ENCODE measurements at regions not wholly inside any gene's neighbourhood (a gene's known extent, or its start where the extent isn't known, plus 50 kb on each side); places are given as distances from the start of the nearest gene placed in this dataset.
"Not testable (repeated sequence)": the region's sequence is repeated elsewhere in the genome, so short reads cannot be mapped to it uniquely, and the experiment has no call there.

DNA sequence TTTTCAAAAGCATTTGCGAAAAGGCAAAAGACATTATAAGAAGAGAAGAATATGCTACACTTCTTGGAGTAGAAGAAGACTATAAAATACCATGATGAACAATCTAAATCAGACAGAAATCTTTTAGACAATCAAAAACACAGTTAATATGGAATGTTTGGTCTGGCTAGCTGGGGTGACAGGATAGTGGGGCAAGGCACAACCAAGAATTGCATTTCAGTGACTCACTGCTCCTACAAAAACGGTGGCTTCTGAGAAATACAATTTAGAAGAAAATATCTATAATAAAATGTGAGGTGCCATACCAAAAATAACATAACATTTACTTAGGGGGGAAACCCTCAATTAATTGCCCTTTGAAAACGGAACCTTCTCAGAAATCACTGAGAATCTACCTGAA is 363.4 kb downstream of the NPR3 start:
- DNase-seq: no peak

DNA sequence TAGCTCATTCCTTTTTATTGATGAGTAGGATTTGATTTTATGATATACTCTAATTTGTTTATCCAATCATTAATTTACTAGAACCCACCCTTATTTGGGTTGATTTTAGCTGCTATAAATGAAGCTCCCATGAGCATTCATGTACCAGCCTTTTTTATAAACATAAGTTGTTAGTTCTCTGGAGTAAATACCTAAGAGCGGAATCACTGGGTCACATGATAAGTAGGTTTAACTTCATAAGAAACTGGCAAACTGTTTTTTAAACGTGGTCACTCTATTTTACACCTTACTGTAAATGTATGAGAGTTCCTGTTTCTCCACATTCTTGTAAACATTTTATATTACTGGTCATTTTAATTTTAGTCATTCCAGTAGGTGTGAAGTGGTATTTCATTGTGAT is 364.6 kb downstream of the NPR3 start:
- DNase-seq: no peak

DNA sequence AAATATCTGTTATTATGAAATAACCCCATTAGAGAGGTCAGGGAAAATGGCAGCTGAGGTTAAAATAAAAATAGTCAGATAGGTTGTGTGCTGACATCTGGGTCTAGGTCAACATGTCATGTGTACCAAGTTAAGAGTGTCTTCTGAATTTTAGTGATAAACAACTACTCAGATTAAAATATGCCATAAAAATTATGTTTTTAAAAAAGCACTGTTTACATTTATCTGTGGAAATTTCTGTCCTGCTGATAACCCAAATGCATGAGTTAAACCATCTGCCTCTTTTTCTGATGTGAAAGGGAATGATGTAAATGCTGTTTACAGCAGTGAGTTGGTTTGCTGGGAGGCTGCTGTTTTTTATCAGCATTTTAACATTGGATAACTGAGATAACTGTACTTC is 361.2 kb upstream of the TARS1 start:
- DNase-seq: no peak

DNA sequence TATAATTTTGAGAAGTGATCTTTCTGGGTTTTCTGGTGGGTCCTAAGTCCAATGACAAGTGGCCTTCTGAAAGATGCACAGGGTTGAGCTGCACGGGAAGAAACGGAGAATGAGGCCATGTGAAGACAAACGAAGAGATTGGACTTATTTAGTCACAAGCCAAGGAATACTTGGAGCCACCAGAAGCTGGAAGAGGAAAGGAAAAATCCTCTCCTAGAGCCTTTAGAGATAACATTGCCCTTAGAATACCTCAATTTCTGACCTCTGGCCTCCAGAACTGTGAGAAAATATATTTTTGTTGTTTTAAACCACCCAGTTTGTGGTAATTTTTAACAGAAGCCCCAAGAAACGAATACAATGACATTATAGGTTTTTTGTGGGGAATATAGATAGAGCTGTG is 360.5 kb upstream of the TARS1 start:
- DNase-seq: no peak

DNA sequence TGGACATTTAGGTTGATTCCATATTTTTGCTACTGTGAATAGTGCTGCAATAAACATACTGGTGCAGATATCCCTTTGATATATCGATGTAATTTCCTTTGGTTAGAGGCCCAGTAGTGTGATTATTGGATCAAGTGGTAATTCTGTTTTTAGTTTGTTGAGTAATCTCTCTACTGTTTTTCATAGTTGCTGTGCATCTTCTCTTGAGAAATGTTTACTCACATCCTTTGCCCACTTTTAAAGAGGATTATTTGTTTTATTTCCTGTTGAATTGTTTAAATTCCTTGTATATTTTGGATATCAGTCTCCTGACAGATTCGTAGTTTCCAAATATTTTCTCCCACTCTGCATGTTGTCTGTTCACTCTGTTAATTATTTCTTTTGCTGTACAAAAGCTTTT is 352.6 kb upstream of the TARS1 start:
- no peak for DNase-seq

DNA sequence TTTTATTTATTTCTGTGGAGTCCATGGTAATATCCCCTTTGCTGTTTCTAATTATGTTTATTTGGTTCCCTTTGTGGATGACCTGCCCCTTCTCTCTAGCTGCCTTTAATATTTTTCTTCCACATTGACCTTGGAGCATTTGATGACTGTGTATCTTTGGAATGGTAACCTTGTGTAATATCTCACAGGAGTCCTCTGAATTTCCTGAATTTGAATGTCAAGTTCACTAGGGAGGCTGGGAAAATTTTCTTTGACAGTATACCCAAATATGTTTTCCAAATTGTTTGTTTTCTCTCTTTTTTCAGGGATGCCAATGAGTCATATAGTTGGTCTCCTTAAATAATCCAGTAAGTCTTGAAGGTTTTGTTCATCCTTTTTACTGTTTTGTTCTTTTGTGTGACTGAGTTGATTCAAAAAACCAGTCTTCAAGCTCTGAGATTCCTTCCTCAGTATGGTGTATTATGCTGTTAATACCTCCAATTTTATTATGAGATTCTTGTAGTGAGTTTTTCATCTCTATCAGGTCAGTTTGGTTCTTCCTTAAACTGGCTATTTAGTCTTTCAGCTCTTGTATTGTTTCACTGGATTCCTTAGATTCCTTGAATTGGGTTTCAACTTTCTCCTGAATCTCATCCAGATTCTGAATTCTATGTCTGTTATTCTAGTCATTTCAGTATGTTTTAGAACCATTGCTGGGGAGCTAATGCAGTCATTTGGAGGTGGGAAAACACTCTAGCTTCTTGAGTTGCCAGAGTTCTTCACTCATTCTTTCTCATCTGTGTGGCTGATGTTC is 349.0 kb upstream of the TARS1 start:
- no peak for DNase-seq

DNA sequence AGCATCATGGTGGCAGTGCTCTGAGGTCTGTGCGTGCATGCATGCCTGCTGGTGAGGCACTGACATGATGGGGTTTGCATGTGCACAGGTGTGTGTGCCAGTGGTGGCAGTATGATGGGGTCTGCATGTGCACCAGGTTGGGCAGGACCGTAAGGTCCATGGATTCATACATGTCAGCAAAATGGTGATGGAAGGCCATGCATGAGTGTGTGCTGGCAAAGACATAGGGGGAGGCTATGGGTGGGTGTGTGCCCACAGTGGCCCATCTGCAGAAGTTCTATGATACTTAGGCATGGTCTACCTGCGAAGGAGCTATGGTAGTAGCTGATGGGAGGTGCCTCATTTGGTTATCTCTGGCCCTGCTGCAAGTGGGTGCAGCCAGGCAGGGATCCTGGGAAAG is 348.0 kb upstream of the TARS1 start:
- DNase-seq: no peak

DNA sequence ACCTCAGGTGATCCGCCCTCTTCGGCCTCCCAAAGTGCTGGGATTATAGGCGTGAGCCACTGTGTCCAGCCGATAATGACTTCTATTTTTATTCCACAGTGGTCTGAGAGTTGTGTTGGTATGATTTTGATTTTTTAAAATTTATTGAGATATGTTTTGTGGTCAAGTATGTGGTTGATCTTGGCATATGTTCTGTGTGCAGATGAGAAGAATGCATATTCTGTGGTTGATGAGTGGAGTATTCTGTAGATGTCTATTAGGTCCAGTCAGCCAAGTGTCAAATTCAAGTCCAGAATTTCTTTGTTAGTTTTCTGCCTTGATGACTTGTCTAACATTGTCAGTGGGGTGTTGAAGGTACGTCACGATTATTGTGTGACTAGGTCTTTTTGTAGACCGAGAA is 338.2 kb upstream of the TARS1 start:
- DNase-seq: no peak

DNA sequence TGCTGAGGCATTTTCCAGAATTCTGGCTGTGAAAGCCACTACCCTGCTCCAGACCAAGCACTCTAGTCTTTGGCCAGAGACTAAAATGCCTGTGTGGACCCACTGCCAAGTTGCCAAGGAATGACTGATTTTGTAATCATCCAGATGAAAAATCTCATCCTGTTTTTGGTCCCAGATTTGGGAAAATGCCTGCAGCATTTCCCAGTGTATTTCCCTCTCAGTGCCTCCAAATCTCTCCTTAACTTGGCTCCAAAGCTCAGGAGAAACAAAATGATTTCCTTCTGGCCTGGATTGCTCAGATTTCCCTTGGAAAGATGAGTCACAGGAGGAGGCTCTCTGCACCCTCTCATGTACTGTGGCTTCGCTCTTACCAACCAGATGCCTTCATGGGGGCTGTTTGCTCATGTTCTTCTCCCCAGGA is 335.2 kb upstream of the TARS1 start:
- no peak for DNase-seq

DNA sequence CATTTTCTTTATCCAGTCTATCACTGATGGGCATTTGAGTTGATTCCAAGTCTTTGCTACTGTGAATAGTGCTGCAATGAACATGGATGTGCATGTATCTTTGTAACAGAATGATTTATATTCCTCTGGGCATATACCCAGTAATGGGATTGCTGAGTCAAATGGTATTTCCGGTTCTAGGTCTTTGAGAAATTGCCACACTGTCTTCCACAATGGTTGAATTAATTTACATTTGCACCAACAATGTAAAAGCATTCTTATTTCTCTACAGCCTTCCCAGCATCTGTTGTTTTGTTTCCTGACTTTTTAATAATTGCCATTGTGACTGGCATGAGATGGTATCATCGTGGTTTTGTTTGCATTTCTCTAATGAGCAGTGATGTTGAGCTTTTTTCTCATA is 330.3 kb upstream of the TARS1 start:
- not testable (repeated sequence) for DNase-seq

DNA sequence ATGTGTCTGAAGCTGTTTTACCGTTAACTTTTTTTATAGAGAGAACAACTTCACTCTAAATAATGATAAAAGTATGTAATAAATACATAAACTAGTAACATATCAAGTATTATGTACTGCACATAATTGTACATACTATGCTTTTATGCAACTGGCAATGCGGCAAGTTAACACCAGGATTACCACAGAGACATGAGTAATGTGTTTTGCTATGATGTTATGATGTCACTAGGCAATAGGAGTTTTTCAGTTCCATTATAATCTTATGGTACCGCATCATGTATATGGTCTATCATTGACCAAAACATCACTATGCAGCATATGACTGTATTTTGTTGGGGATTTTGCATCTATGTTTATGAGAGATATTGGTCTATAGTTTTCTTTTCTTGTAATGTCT is 326.4 kb upstream of the TARS1 start:
- no peak for DNase-seq

DNA sequence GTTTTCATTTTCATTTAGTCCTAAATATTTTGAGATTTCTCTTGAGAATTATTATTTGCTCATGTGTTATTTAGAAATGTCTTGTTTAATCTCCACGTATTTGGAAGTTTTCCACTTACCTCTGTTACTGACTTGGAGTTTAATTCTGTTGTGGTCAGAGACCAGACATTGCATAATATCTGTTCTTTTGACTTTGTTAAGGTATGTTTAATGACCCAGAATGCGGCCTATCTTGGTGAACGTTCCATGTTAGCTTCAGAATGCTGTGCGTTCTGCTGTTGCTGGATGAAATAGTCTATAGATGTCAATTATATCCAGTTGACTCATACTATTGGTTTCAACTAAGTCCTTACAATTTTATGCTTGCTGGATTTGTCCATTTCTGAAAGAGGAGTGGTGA is 325.3 kb upstream of the TARS1 start:
- DNase-seq: no peak

DNA sequence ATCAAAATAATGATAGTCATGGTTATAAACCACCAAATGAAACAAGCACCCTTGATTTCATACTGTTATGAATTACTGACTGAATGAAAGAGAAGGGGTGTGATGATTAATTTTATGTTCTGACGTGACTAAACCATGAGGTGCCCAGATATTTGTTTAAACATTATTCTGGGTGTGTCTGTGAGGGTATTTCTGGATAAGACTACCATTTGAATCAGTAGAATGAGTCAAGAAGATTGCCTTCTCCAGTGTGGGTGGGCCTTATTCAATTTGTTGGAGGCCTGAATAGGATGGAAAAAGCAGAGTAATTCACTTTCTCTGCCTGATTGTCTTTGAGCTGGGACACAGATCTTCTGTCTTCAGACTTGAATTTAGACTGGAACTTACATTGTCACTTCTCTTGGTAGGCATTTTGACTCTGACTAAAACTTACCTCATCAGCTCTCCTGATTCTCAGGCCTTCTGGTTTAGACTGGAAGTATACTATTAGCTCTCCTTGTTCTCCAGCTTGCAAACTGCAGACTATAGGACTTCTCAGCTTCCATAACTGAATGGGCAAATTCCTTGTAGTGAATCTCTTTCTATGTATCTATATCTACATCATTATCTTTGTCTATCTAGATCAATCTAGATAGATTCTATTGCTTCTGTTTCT is 321.9 kb upstream of the TARS1 start:
- no peak for DNase-seq

DNA sequence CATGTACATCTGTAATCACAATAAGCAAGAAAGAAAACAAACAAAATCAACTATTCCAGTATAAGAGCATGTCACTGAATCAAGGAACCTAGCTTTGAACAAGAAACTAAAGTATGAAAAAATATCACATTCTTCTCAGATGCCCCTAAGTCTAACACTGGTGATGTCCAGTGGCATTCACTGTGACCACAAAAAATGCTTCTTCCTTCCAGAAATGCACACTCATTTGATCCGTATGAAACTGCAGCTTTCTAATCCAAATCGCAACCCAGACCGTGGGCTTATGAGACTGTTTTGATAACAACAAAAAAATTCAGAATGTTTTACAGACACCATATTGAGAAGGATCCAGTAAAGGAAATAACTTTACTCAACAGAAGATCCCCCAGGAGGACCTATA is 320.1 kb upstream of the TARS1 start:
- DNase-seq: no peak

DNA sequence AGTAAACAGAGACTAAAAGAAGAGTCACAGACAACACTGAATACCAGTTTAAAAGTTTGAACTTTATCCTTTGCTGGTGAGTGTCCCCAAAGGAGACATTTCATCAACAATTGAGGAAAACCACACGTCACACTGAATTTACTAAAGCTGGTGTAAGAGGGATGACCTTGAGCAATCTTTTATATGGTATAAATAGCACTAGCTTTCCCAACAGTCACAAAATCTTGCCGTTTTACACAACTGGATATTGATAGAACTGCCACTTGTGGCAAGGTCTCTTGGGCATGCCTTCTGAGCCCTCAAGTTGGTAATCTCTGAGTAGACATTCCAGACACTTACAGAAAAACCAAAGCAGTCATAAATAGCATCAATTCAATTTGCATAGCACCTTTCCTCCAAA is 311.5 kb upstream of the TARS1 start:
- DNase-seq: no peak

DNA sequence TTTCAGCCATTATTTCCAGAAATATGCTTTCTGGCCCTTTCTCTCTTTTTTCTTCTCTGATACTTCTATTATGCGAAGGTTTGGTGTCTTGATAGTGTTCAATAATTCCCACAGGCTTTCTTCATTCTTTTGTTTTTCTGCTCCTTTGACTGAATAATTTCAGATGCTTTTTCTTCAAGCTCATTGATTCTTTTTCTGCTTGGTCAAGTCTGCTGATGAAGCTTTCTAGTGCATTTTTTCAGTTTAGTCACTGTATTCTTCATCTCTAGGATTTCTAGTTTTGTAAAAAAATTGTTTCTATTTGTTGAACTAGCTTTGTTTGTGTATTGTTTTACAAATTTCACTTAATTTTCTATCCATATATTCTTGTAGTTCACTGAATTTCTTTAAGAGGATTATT is 304.0 kb upstream of the TARS1 start:
- no peak for DNase-seq

DNA sequence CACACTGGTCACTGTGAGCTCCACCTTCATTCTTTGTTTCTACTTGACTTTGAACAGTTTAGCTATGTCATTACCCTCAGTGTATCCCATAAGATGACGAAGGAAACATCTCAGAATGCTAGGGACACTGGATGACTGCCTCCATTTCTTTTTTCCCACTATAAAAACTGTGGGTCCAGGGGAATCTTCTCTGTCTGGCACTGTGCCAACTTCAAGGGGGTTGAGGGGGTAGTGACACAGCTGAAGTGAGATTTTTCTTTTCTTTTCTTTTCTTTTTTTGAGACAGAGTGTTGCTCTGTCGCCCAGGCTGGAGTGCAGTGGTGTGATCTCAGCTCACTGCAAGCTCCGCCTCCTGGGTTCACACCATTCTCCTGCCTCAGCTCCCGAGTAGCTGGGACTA is 302.6 kb upstream of the TARS1 start:
- not testable (repeated sequence) for DNase-seq

DNA sequence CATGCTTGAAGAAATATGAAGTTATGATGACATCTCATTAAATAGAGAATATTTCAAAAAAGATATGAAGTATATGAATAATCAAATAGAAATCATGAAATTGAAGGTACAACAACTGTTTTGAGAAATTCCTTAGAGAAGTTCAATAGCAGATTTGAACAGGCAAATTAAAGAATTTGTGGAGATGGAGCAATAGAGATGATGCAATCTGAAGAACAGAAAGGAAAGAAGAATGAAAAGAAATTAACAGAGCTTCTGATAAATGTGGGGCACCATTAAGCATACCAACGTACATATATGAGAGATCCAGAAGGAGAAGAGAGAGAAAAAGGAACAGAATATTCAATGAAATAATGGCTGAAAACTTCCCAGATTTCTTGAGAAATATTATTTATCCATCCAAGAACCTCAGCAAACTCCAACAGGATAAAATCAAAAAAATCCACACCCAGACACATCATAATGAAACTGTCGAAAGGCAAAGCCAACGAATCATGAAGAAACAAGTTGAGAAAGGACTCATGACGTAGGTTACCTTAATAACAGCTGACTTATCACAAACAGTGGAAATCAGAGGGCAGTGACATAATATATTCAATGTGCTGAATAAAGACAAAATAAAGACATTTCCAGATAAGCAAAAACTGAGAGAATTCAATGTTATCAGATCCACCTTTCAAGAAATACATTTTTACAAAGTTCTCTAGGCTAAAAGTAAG is 297.2 kb upstream of the TARS1 start:
- no peak for DNase-seq

DNA sequence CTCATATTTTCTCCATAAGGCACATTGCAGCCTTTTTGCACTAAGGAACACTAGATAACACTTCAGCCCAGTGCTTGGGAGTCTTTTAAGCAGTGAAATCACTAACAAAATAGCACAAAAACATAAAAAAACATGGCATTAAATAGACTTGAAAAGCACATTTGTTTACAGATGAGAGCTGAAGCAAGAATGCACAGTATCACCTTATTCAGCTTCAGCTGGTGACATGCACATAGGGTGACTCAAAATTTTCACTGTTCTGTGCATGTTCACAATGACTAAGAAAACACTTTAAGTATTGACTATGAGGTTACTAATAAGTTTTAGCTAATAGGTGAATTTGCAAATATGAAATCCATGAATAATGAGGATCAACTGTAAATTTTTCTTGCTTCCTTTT is 293.9 kb upstream of the TARS1 start:
- DNase-seq: no peak

DNA sequence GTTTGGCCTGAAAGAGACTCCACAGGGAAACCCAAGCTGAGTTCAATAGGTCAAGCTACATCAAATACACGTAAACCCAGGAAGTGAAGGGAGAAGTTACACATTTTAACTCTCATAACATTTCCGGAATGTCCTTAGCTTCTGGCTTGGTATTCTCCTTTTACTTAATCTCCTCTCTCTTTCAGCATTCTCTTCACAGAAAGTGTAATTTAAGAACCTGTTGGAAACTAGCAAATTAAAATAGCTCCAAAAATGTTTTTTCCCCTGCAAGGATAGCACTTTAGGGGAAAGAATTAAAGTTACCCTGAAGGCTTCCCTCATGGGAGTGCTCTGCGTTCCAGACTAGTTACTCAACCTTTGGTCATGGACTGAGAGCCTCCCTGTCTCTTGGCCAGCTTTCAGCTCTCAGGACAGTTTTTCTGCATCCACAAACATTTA is 292.7 kb upstream of the TARS1 start:
- no peak for DNase-seq

DNA sequence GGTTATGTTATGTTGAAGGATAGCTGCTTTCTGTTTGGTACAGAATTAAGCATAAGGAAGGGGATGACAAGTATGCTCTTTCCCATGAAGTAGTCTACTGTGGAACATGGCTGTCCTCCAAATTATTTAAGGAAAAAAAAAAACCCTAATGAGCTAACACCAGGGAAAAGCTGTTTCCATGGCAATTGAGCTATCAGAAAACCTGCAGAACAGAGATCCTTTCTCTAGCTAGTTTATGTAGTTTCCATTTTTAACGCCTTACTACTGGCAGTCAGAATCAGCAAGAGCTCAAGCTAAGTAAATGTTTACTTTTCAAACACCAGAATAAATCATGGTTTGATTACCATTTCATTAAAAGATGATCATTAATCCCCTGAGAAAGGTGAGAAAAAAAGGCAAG is 287.4 kb upstream of the TARS1 start:
- no peak for DNase-seq

DNA sequence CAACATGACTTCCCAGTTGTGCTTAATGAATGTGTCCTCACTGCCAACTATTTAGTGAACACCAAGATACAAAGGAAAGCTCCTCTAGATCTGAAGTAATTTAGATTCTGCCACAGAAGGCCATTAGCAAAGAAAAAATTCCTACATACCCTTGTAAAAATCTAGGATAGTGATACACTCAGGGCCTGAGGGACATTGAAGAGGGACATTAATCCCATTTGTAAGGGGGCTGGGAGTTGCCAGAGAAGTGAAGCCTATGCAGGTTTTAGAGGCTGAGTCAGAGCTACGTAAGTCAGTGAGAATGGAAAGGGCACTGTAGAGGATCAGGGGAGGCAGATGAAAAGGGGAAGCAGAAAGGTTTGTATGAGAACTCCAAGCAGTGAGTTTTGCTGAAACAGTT is 286.9 kb upstream of the TARS1 start:
- DNase-seq: no peak

DNA sequence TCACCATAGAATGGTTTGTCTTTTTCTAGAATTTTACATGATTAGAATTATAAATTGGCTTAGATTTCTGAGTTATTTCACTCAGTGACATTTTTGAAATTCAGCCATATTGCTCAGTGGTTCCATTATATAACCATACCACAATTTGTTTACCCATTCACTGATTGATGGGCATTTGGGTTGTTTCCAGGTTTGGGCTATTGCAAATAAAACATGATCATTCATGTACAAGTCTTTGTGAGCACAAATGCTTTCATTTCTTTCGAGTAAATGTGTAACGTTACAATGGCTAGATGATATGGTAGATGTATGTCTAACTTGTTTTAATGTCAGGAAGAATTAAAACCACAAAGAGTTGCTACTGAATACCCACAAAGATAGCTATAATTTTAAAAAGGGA is 279.9 kb upstream of the TARS1 start:
- DNase-seq: no peak

DNA sequence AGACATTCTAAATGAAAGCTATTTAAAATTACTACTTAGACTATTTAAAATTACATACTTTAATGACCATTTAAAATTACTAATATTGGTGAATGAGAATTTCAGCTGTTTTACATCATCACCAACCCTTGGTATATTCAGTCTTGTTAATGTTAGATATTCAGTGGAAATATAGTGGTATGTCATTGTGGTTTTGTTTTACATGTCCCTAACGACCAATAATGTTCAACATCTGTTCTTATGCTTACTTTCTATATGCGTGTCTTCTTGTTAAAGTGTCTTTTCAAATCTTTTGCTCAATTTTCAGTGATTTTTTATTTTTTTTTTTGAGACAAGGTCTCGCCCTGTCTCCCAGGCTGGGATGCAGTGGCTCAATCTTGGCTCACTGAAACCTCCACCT is 279.3 kb upstream of the TARS1 start:
- no peak for DNase-seq
